ENCODE measurements at regions not wholly inside any gene's neighbourhood (a gene's known extent, or its start where the extent isn't known, plus 50 kb on each side); places are given as distances from the start of the nearest gene placed in this dataset.

DNA sequence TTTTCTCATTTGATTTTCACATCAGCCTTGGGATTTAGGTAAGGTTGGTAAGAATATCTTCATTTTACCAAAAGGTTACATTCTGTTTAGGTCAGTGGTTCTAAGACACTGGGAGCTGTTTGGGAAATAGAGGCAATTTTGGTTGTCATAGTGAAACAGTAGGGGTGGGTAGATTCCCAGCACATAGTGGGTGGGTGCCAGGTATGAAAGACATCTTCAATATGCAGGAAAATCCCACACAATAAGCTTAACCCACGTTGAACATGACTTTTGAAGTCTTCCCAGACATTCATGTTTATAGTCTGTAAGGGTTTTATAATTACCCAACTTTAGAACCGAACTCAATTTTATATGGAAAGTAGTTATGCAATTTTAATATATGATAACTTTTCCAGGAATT lies 249.6 kb downstream of the SNCA start:
- TF ChIP-seq, protein P1, sequence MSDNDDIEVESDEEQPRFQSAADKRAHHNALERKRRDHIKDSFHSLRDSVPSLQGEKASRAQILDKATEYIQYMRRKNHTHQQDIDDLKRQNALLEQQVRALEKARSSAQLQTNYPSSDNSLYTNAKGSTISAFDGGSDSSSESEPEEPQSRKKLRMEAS (IDR thresholded peaks at IDR 0.05), result no peak
- no peak for TF ChIP-seq CEBPB (IDR thresholded peaks at IDR 0.05)
- TF ChIP-seq RAD21 (IDR thresholded peaks at IDR 0.05; ENCODE audit: low read depth), result no peak
- TF ChIP-seq TAF1 (IDR thresholded peaks at IDR 0.05; ENCODE audit: low read depth), result no peak
- no peak for TF ChIP-seq ZBTB7A (IDR thresholded peaks at IDR 0.05; ENCODE audit: low read depth)
